Adrenal gland (tissue), 9 donors: ENCODE measurements at regions not wholly inside any gene's neighbourhood (a gene's known extent, or its start where the extent isn't known, plus 50 kb on each side); places are given as distances from the start of the nearest gene placed in this dataset.

Experiments
- DNase-seq, 7 donors: peaks; one replicate each; pipeline ENCODE4 v3.0.0-alpha.2; 2019 to 2020
- H3K27ac ChIP-seq, 5 donors: fragments of 200-600 bp; sonication (generic) in 4 of 5; 1 replicate in 3 of 5; 2 replicates in 2 of 5; pipeline versions ENCODE4 v1.5.1 to v1.8.0; 2016 to 2020; ENCODE audit warnings: mild to moderate bottlenecking in 1 of 5
- H3K27me3 ChIP-seq: fragments of 200-600 bp; 2 replicates; pipeline ENCODE4 v1.8.0; 2021
- H3K36me3 ChIP-seq, 2 donors: fragments of 200-600 bp; replicated peaks in 1 of 2; 1 replicate in 1 of 2; 2 replicates in 1 of 2; pipeline versions ENCODE4 v1.5.1 to v1.8.0; 2018 to 2022
- H3K4me1 ChIP-seq, 2 donors: fragments of 200-600 bp; replicated peaks in 1 of 2; 1 replicate in 1 of 2; 2 replicates in 1 of 2; pipeline versions ENCODE4 v1.5.1 to v1.8.0; 2018 to 2021
- H3K4me3 ChIP-seq, 4 donors: fragments of 200-600 bp; sonication (generic) in 3 of 4; one replicate each; pipeline ENCODE4 v1.5.1; 2016 to 2018
- H3K9me3 ChIP-seq, 3 donors: fragments of 200-600 bp; sonication (generic) in 1 of 3; replicated peaks in 1 of 3; 1 replicate in 2 of 3; 2 replicates in 1 of 3; pipeline versions ENCODE4 v1.5.1 to v1.8.0; 2016 to 2021
- CTCF ChIP-seq, 6 experiments: fragments of 450-650 bp in 4 of 6; fragments of 200-600 bp in 2 of 6; sonication (generic) in 1 of 6; IDR thresholded peaks; 1 replicate in 5 of 6; 2 replicates in 1 of 6; pipeline versions ENCODE4 v1.5.1 to v1.8.0; 2016 to 2021; ENCODE audit warnings: antibody characterized with exemption in 6 of 6, mild to moderate bottlenecking in 2 of 6, moderate library complexity in 1 of 6
- POLR2A ChIP-seq, 2 donors: fragments of 450-650 bp; IDR thresholded peaks; one replicate each; pipeline ENCODE4 v1.6.1; 2017; ENCODE audit warnings: antibody characterized with exemption in 2 of 2, mild to moderate bottlenecking in 2 of 2, moderate library complexity in 1 of 2
- WGBS, 4 donors: extraction: QIAGEN DNeasy Blood & Tissue Kit in 2 of 4; methylation state at CpG; one replicate each; pipeline versions ENCODE4 v1.1.5 to v1.1.7; 2013 to 2017; 5-methylcytosine and 5-hydroxymethylcytosine counted together
- intact Hi-C, 2 donors: fragments of 100-400 bp; cut with DNase I; formaldehyde crosslinking; loops; one replicate each; pipeline versions ENCODE4 v1.14.1 to v1.15.0; 2022 to 2023
- donor health status: healthy with polysubstance abuse.
- donor health status: Bipolar disorder and iron deficiency.
- donor health status: DM: yes; HTN: yes; CAD: no.
- donor health status: DM: no; HTN: no; CAD: no.
- donor health status: DM: no; HTN: no; CAD: no.

DNA sequence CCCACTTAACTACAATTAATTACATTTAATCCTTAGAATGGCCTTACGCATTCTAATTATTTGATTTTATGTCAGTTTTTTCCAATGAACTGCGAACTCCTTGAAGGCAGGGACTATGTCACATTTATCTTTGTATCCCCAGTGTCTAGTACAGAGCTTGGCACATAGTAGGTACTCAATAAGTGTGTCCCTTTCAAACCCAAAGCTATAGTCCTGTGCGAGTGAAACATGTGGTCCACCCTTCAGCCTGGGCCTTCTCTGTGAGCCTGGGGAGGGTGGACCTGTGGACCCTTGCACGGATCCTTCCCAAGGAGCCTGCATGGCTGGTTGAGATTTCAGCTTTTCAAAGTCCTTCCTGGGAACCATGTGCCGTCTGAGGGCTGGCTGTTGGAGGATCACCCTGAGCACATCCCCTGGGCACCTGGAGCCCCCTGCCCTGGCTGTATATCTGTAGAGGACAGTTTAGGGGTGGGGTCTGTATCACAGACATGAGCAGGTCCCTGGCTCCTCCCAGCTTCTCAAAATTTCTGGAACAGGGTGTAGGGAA is 103.1 kb downstream of the IER5 start:
- intact Hi-C loops, result loop anchor here (2.0 to 5.0 kb wide), 2 partner anchors 233 to 236 kb away; no protein-coding TSS in a partner anchor
- Histone ChIP-seq H3K9me3 (no peaks in the 10 kb centered on the region), H3K36me3 (no peaks in the 10 kb centered on the region), H3K4me1 (no peaks in the 10 kb centered on the region), H3K4me3 (no peak overlapping the region), H3K27me3 (peaks cover 7% of the 10 kb centered on the region), H3K27ac (no peak overlapping the region)
- TF ChIP-seq CTCF (IDR thresholded peaks at IDR 0.05) (no peak), POLR2A (IDR thresholded peaks at IDR 0.05) (no peak)
- WGBS, 4 donors, result 84 to 95% (median 90%) methylated on average over 4 to 5 of the region's 5 CpGs
- DNase-seq, result no peak

DNA sequence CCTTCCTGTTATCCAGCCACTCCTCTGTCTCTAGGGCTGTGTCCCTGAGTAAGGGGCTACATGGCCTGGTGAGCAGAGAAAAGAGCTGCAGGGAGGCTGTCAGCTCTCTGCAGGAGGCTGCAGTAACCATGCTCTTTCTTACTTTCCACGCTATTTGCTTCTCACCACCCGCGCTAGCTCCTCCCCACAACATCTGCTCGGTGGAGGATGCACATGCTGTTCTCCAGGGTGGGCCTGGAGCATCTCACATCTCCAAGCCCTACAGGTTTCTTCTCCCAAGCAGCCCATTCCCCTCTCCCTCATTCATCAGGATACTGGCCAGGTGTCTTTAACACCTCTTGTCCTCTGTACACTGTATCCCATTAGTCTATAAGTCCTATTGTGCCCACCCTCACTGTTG is 103.8 kb downstream of the IER5 start:
- Histone ChIP-seq H3K4me1 (no peaks in the 10 kb centered on the region), H3K27me3 (peaks cover 8% of the 10 kb centered on the region), H3K9me3 (no peaks in the 10 kb centered on the region), H3K27ac (no peak overlapping the region), H3K4me3 (no peak overlapping the region), H3K36me3 (no peaks in the 10 kb centered on the region)
- TF ChIP-seq POLR2A (IDR thresholded peaks at IDR 0.05) (no peak), CTCF (IDR thresholded peaks at IDR 0.05) (no peak)
- 71 to 78% (median 75%) methylated on average over 4 of the region's 4 CpGs for WGBS, 4 donors
- DNase-seq, result no peak
- intact Hi-C loops, result loop anchor here in 1 of 2 donors (5.0 kb wide), 1 partner anchor 235 kb away; no protein-coding TSS in a partner anchor

GRCh38 chr1:181202986-181203555 is 114.6 kb downstream of the IER5 start:
- TF ChIP-seq CTCF (IDR thresholded peaks at IDR 0.05) (no peak), POLR2A (IDR thresholded peaks at IDR 0.05) (no peak)
- Histone ChIP-seq H3K4me1 (no peaks in the 10 kb centered on the region), H3K27me3 (no peaks in the 10 kb centered on the region), H3K36me3 (no peaks in the 10 kb centered on the region), H3K27ac (no peak overlapping the region), H3K9me3 (no peaks in the 10 kb centered on the region), H3K4me3 (no peak overlapping the region)
- 71 to 81% (median 77%) methylated on average over 7 of the region's 7 CpGs for whole genome bisulfite sequencing, 4 donors
- intact Hi-C loops, result no loop called here
- DNase-seq, result peak in 1 of 7 donors; percentile 14

- intact Hi-C loops, result no loop called here
- H3K4me1 ChIP-seq, result no peaks in the 10 kb centered on the region
- DNase-seq, result peak in 1 of 7 donors; percentile 21
- H3K4me3 ChIP-seq, result no peak overlapping the region
- no peaks in the 10 kb centered on the region for H3K36me3 ChIP-seq
- H3K27ac ChIP-seq, result no peak overlapping the region
- WGBS, 4 donors, result 75 to 87% (median 79%) methylated on average over 6 of the region's 6 CpGs
- no peaks in the 10 kb centered on the region for H3K27me3 ChIP-seq
- TF ChIP-seq POLR2A (IDR thresholded peaks at IDR 0.05) (no peak), CTCF (IDR thresholded peaks at IDR 0.05) (no peak)
- no peaks in the 10 kb centered on the region for H3K9me3 ChIP-seq
Measured at GRCh38 chr1:181204530-181204929, 116.0 kb downstream of the IER5 start.
